SK-N-SH treated with all-trans-retinoic acid at 6 μM for 48 hours (cell line): ENCODE measurements at regions not wholly inside any gene's neighbourhood (a gene's known extent, or its start where the extent isn't known, plus 50 kb on each side); places are given as distances from the start of the nearest gene placed in this dataset.

Experiments
- ARNTL ChIP-seq: fragments of 450-650 bp; formaldehyde crosslinking; IDR thresholded peaks from 2 replicates; pipeline ENCODE4 v1.5.0; 2020; ENCODE audit warnings: low read depth, mild to moderate bottlenecking, moderate library complexity, borderline replicate concordance
- GLIS3 ChIP-seq: fragments of 250-450 bp; sonication (Bioruptor Pico); IDR thresholded peaks from 2 replicates; pipeline ENCODE4 v1.5.0; 2020; ENCODE audit warnings: mild to moderate bottlenecking, moderate library complexity
- ISL1 ChIP-seq: fragments of 250-450 bp; sonication (Bioruptor Pico); IDR thresholded peaks from 2 replicates; pipeline ENCODE4 v2.1.2; 2022; ENCODE audit warnings: mild to moderate bottlenecking, moderate library complexity
- OSR1 ChIP-seq: fragments of 250-450 bp; sonication (Bioruptor Pico); IDR thresholded peaks from 2 replicates; pipeline ENCODE4 v1.8.0; 2022; ENCODE audit warnings: moderate library complexity, mild to moderate bottlenecking, inconsistent platforms
- PATZ1 ChIP-seq: fragments of 250-450 bp; sonication (Bioruptor Pico); IDR thresholded peaks from 2 replicates; pipeline ENCODE4 v1.8.0; 2020; ENCODE audit warnings: mild to moderate bottlenecking, moderate library complexity, borderline replicate concordance
- RARB ChIP-seq: fragments of 250-450 bp; sonication (Bioruptor Pico); IDR thresholded peaks from 2 replicates; pipeline ENCODE4 v1.8.0; 2021; ENCODE audit warnings: mild to moderate bottlenecking, moderate library complexity
- SNAI2 ChIP-seq: fragments of 250-450 bp; sonication (Bioruptor Pico); IDR thresholded peaks from 2 replicates; pipeline ENCODE4 v1.5.0; 2020; ENCODE audit warnings: mild to moderate bottlenecking, moderate library complexity
- TCF4 ChIP-seq: fragments of 250-450 bp; sonication (Bioruptor Pico); IDR thresholded peaks from 2 replicates; pipeline ENCODE4 v1.8.0; 2021; ENCODE audit warnings: mild to moderate bottlenecking, moderate library complexity, borderline replicate concordance
- TOX ChIP-seq: fragments of 250-450 bp; sonication (Bioruptor Pico); IDR thresholded peaks from 2 replicates; pipeline ENCODE4 v1.8.0; 2021; ENCODE audit warnings: mild to moderate bottlenecking, moderate library complexity, borderline replicate concordance
- ZFP3 ChIP-seq: fragments of 250-450 bp; sonication (Bioruptor Pico); IDR thresholded peaks from 2 replicates; pipeline ENCODE4 v1.5.0; 2020; ENCODE audit warnings: mild to moderate bottlenecking, moderate library complexity
- ZNF565 ChIP-seq: fragments of 450-650 bp; formaldehyde crosslinking; conservative IDR thresholded peaks from 2 replicates; pipeline ENCODE4 v1.5.0; 2020; ENCODE audit warnings: low read depth, mild to moderate bottlenecking, moderate library complexity
- TF ChIP-seq, protein P1 (sequence below): fragments of 250-450 bp; sonication (Bioruptor Pico); IDR thresholded peaks from 2 replicates; pipeline ENCODE4 v1.5.1; 2020; ENCODE audit warnings: low read depth, mild to moderate bottlenecking, moderate library complexity
- TF ChIP-seq, protein P2 (sequence below): fragments of 250-450 bp; sonication (Bioruptor Pico); IDR thresholded peaks from 2 replicates; pipeline ENCODE4 v1.5.1; 2021; ENCODE audit warnings: mild to moderate bottlenecking, moderate library complexity

GRCh38 chr2:237182422-237183123 lies 96.9 kb downstream of the COPS8 start:
- TF ChIP-seq ZNF565 (no peak), ISL1 (CRISPR knock-in tag) (no peak), TOX (CRISPR knock-in tag) (no peak), OSR1 (CRISPR knock-in tag) (no peak), SNAI2 (CRISPR knock-in tag) (no peak), TCF4 (CRISPR knock-in tag) (no peak), GLIS3 (no peak), ZFP3 (CRISPR knock-in tag) (no peak), RARB (no peak), ARNTL (CRISPR knock-in tag) (no peak), PATZ1 (no peak)
- TF ChIP-seq, protein P1, sequence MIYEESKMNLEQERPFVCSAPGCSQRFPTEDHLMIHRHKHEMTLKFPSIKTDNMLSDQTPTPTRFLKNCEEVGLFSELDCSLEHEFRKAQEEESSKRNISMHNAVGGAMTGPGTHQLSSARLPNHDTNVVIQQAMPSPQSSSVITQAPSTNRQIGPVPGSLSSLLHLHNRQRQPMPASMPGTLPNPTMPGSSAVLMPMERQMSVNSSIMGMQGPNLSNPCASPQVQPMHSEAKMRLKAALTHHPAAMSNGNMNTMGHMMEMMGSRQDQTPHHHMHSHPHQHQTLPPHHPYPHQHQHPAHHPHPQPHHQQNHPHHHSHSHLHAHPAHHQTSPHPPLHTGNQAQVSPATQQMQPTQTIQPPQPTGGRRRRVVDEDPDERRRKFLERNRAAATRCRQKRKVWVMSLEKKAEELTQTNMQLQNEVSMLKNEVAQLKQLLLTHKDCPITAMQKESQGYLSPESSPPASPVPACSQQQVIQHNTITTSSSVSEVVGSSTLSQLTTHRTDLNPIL (CRISPR knock-in tag): no peak
- TF ChIP-seq, protein P2, sequence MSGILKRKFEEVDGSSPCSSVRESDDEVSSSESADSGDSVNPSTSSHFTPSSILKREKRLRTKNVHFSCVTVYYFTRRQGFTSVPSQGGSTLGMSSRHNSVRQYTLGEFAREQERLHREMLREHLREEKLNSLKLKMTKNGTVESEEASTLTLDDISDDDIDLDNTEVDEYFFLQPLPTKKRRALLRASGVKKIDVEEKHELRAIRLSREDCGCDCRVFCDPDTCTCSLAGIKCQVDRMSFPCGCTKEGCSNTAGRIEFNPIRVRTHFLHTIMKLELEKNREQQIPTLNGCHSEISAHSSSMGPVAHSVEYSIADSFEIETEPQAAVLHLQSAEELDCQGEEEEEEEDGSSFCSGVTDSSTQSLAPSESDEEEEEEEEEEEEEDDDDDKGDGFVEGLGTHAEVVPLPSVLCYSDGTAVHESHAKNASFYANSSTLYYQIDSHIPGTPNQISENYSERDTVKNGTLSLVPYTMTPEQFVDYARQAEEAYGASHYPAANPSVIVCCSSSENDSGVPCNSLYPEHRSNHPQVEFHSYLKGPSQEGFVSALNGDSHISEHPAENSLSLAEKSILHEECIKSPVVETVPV (CRISPR knock-in tag): no peak
